PFSK-1 (cell line): ENCODE measurements at regions not wholly inside any gene's neighbourhood (a gene's known extent, or its start where the extent isn't known, plus 50 kb on each side); places are given as distances from the start of the nearest gene placed in this dataset.

Experiments used
- FOXP2 ChIP-seq: optimal IDR thresholded peaks from 2 replicates; pipeline ENCODE3; 2011; ENCODE audit warnings: borderline replicate concordance, control low read depth, inconsistent platforms; ENCODE audit not compliant: insufficient read depth; ENCODE audit errors: extremely low read length, extremely low read depth
- POLR2AphosphoS5 ChIP-seq: IDR thresholded peaks from 2 replicates; pipeline ENCODE4 v1.6.1; 2012; ENCODE audit warnings: low read depth, mild to moderate bottlenecking, control low read depth, low read length, moderate library complexity

DNA sequence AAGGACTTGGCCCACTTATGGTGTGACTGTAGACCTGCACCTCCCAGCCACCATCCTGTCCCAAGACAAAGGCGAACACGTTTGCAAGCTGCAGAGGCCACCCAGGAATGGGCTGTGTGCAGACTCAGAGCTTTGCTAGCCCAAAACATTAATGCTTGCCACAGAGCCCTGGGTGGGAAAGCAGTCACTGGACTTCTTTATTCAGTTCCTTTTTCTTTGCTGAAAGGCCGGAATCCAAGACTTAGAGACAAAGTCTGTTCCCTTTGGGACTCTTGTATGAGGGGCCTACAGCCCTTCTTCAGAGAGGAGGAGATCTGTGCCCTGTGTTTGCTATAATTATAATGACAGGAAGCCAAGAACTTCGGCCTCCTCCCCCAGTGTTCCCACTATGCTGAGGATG, 167.8 kb downstream of the DLEU7 start:
- no peak for TF ChIP-seq FOXP2
- no peak for TF ChIP-seq POLR2AphosphoS5
